Kidney (tissue), 13 donors: ENCODE measurements at regions not wholly inside any gene's neighbourhood (a gene's known extent, or its start where the extent isn't known, plus 50 kb on each side); places are given as distances from the start of the nearest gene placed in this dataset.
A peak's percentile ranks its signal among the peaks of the same experiment; 100 is the strongest.

Experiments used
- DNase-seq, 5 donors: peaks; one replicate each; pipeline ENCODE4 v3.0.0-alpha.2; 2013 to 2020
- FAIRE-seq: peaks from 2 replicates; lab custom pipeline; 2012; peaks lifted over from hg19 to GRCh38; lab: Jason Lieb, UNC
- H3K27ac ChIP-seq, 2 donors: one replicate each; pipeline ENCODE4 v1.7.0; 2013; ENCODE audit warnings: low read depth in 2 of 2, low read length in 2 of 2, inconsistent platforms in 1 of 2
- H3K27me3 ChIP-seq: one replicate; pipeline ENCODE4 v1.7.1; 2013; ENCODE audit warnings: low read length, inconsistent platforms; ENCODE audit not compliant: control insufficient read depth, insufficient read depth
- H3K36me3 ChIP-seq, 3 donors: one replicate each; pipeline versions ENCODE4 v1.7.0 to v1.7.1; 2013; ENCODE audit warnings: low read length in 3 of 3, control low read depth in 1 of 3, inconsistent platforms in 1 of 3; ENCODE audit not compliant: insufficient read depth in 3 of 3, control insufficient read depth in 2 of 3
- H3K4me1 ChIP-seq, 3 donors: one replicate each; pipeline versions ENCODE4 v1.7.0 to v1.7.1; 2013; ENCODE audit warnings: low read length in 3 of 3, inconsistent platforms in 1 of 3, low read depth in 1 of 3; ENCODE audit not compliant: control insufficient read depth in 2 of 3, insufficient read depth in 2 of 3
- H3K4me3 ChIP-seq, 3 donors: one replicate each; pipeline versions ENCODE4 v1.7.0 to v1.8.1; 2013; ENCODE audit warnings: low read length in 3 of 3, control low read depth in 1 of 3, inconsistent platforms in 1 of 3
- H3K9ac ChIP-seq, 3 donors: one replicate each; pipeline versions ENCODE4 v1.7.0 to v1.7.1; 2013; ENCODE audit warnings: low read length in 3 of 3, control low read depth in 1 of 3, inconsistent platforms in 1 of 3
- H3K9me3 ChIP-seq, 3 donors: one replicate each; pipeline versions ENCODE4 v1.7.0 to v1.7.1; 2013; ENCODE audit warnings: low read length in 3 of 3, control low read depth in 1 of 3, inconsistent platforms in 1 of 3; ENCODE audit not compliant: control insufficient read depth in 2 of 3, insufficient read depth in 1 of 3
- intact Hi-C: fragments of 100-400 bp; cut with DNase I; formaldehyde crosslinking; loops from one replicate; pipeline ENCODE4 v1.11.1; 2022
- TF ChIP-seq, protein P1 (sequence below): IDR thresholded peaks from 3 replicates; pipeline ENCODE4 v1.5.1; 2012; ENCODE audit warnings: mild to moderate bottlenecking, moderate library complexity, borderline replicate concordance; ENCODE audit not compliant: insufficient read depth; ENCODE audit errors: extremely low read depth
- donor health status: control.
- donor health status: control.
- donor health status: control.
- donor health status: control.
- donor health status: control.
- donor health status: DM: yes; HTN: yes; CAD: no.
- donor health status: Normal renal cell carcinoma (clear cell type).

DNA sequence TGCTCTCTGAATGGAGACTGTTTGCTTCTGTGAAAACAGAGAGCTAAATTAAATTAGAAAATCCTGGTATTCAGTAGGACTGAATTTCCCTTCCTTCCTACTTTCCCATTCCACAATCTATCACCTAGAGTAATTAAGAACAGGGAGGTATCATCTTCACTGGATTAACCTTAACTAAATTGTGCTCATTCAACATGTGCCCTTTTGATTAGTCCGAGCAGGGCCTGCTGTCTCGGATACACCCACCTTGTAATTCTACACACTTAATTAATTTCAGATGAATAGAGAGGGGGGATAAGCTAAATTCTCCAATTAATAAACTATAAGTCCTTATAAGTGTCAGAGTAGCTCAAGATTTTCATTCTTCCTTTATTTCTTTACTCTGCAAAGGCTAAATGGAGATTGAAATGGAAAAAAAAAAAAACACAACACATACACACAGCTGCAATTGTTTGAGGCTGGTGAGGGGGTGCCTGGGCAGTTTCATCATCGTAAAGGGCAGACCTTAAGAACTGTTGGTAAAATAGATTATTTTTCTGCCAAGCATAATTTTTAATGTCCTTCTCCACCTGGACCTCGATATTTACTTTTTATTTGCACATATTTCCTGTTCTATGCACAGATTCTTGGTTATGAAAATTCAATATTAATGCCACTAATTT lies 157.1 kb upstream of the SIX2 start:
- Histone ChIP-seq H3K36me3 (no peaks in the 10 kb centered on the region), H3K9ac (no peak overlapping the region), H3K4me3 (no peak overlapping the region), H3K27me3 (peaks cover 38% of the 10 kb centered on the region), H3K9me3 (no peaks in the 10 kb centered on the region), H3K27ac (no peak overlapping the region), H3K4me1 (peaks cover 0 to 7% (median 0%) of the 10 kb centered on the region in 3 donors)
- no peak for FAIRE-seq
- intact Hi-C loops = no loop called here
- TF ChIP-seq, protein P1, sequence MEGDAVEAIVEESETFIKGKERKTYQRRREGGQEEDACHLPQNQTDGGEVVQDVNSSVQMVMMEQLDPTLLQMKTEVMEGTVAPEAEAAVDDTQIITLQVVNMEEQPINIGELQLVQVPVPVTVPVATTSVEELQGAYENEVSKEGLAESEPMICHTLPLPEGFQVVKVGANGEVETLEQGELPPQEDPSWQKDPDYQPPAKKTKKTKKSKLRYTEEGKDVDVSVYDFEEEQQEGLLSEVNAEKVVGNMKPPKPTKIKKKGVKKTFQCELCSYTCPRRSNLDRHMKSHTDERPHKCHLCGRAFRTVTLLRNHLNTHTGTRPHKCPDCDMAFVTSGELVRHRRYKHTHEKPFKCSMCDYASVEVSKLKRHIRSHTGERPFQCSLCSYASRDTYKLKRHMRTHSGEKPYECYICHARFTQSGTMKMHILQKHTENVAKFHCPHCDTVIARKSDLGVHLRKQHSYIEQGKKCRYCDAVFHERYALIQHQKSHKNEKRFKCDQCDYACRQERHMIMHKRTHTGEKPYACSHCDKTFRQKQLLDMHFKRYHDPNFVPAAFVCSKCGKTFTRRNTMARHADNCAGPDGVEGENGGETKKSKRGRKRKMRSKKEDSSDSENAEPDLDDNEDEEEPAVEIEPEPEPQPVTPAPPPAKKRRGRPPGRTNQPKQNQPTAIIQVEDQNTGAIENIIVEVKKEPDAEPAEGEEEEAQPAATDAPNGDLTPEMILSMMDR = no peak
- DNase-seq = peak in 2 of 5 donors; percentile 56 to 77

DNA sequence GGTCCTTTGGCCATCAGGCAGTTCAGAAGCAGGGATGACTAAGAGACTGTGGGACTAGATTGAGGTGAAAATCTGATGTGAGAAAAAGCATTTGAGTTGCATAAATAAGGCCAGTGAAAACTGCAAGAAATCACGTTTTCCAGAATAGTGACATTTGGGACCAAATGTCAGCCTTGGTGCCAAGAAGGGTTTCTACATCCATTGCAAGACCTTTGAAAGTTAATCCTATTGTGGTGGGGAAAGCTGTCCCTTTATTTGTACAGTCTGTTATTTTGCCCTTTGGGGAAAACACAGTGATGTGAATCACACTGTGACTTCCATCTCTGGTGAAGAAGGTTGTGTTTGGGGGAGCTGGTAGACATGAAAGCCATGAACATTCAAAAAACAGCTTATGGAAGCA lies 153.5 kb upstream of the SIX2 start:
- TF ChIP-seq, protein P1 = no peak
- Histone ChIP-seq H3K36me3 (no peaks in the 10 kb centered on the region), H3K4me3 (no peak overlapping the region), H3K4me1 (no peaks in the 10 kb centered on the region), H3K9me3 (no peaks in the 10 kb centered on the region), H3K27ac (no peak overlapping the region), H3K9ac (no peak overlapping the region), H3K27me3 (peaks cover 21% of the 10 kb centered on the region)
- FAIRE-seq (no peak), DNase-seq (no peak)
- intact Hi-C loops = no loop called here

DNA sequence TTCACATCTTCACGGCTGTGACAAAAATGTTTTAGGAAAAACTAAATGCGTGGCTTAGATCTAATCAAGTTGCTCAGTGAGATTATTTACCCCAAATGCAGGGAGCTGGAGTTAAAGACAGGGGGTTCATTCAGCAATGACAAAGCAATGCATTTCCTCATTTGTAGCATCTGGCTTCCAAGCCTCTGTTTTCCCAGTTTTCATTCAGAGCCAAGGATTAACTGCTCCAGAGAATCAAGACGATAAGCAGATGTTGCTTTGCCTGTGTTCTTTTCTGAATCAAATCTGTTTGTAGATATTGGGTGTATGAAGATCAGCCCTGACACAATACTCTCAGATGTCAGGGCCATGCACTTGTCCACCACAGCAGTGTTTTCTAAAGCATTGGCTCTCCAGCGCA lies 147.4 kb upstream of the SIX2 start:
- Histone ChIP-seq H3K9ac (no peak overlapping the region), H3K9me3 (no peaks in the 10 kb centered on the region), H3K36me3 (no peaks in the 10 kb centered on the region), H3K4me3 (no peak overlapping the region), H3K27ac (no peak overlapping the region), H3K4me1 (no peaks in the 10 kb centered on the region), H3K27me3 (no peaks in the 10 kb centered on the region)
- no peak for DNase-seq
- no peak for FAIRE-seq
- intact Hi-C loops = no loop called here
- TF ChIP-seq, protein P1 = no peak
